Kidney capillary endothelial cell (primary cell): ENCODE measurements at regions not wholly inside any gene's neighbourhood (a gene's known extent, or its start where the extent isn't known, plus 50 kb on each side); places are given as distances from the start of the nearest gene placed in this dataset.

Source experiments
- DNase-seq: peaks from one replicate; pipeline ENCODE4 v3.0.0-alpha.2; 2018; ENCODE audit warnings: low spot score

- DNase-seq, result no peak
Observed at GRCh38 chr5:63341442-63341841, 620.8 kb downstream of the HTR1A start.

- DNase-seq, result no peak
Observed at GRCh38 chr5:63323926-63324325, 638.3 kb downstream of the HTR1A start.

- DNase-seq, result no peak
Observed at GRCh38 chr5:63314551-63314950, 647.7 kb downstream of the HTR1A start.

- DNase-seq, result no peak
Observed at GRCh38 chr5:63310644-63311043, 651.6 kb downstream of the HTR1A start.

GRCh38 chr5:63306909-63307308 lies 655.3 kb downstream of the HTR1A start:
- no peak for DNase-seq

GRCh38 chr5:63293317-63293716 lies 668.9 kb downstream of the HTR1A start:
- DNase-seq, result no peak

GRCh38 chr5:63286724-63287123 lies 675.5 kb downstream of the HTR1A start:
- DNase-seq, result no peak

- DNase-seq, result no peak
Observed at GRCh38 chr5:63263411-63263810, 684.8 kb downstream of the LRRC70 start.

- peak; percentile 64 for DNase-seq
Observed at GRCh38 chr5:63262185-63262981, 683.8 kb downstream of the LRRC70 start.

GRCh38 chr5:63261695-63262094 lies 683.1 kb downstream of the LRRC70 start:
- no peak for DNase-seq

GRCh38 chr5:63255594-63255993 lies 677.0 kb downstream of the LRRC70 start:
- no peak for DNase-seq

GRCh38 chr5:63250939-63251338 lies 672.3 kb downstream of the LRRC70 start:
- DNase-seq, result no peak

- no peak for DNase-seq
Observed at GRCh38 chr5:63249960-63250359, 671.3 kb downstream of the LRRC70 start.

GRCh38 chr5:63247651-63248050 lies 669.0 kb downstream of the LRRC70 start:
- no peak for DNase-seq

- no peak for DNase-seq
Observed at GRCh38 chr5:63245271-63245670, 666.7 kb downstream of the LRRC70 start.

- peak; percentile 8 for DNase-seq
Observed at GRCh38 chr5:63240063-63240755, 661.6 kb downstream of the LRRC70 start.

- no peak for DNase-seq
Observed at GRCh38 chr5:63233911-63234310, 655.3 kb downstream of the LRRC70 start.

- DNase-seq, result no peak
Observed at GRCh38 chr5:63233361-63233760, 654.7 kb downstream of the LRRC70 start.

GRCh38 chr5:63230754-63231153 lies 652.1 kb downstream of the LRRC70 start:
- no peak for DNase-seq

- DNase-seq, result no peak
Observed at GRCh38 chr5:63228154-63228553, 649.5 kb downstream of the LRRC70 start.

- DNase-seq, result no peak
Observed at GRCh38 chr5:63220244-63220643, 641.6 kb downstream of the LRRC70 start.

- no peak for DNase-seq
Observed at GRCh38 chr5:63217422-63217821, 638.8 kb downstream of the LRRC70 start.

GRCh38 chr5:63213256-63213655 lies 634.6 kb downstream of the LRRC70 start:
- no peak for DNase-seq
